GM21786 (cell line): ENCODE measurements at regions not wholly inside any gene's neighbourhood (a gene's known extent, or its start where the extent isn't known, plus 50 kb on each side); places are given as distances from the start of the nearest gene placed in this dataset.

Source experiments
- ATAC-seq: cut with Tn5 transposase; IDR thresholded peaks from one replicate; pipeline ENCODE4 v1.9.1; 2021; ENCODE audit not compliant: unreplicated experiment

- no peak for ATAC-seq
These were observed 1600.5 kb upstream of the TENM3 start for GRCh38 chr4:180642732-180643131.

- ATAC-seq = peak; percentile 86
These were observed 1592.9 kb upstream of the TENM3 start for GRCh38 chr4:180650273-180650672.

- no peak for ATAC-seq
These were observed 1590.7 kb upstream of the TENM3 start for GRCh38 chr4:180652533-180652932.

GRCh38 chr4:180655886-180656285, 1587.3 kb upstream of the TENM3 start:
- no peak for ATAC-seq

GRCh38 chr4:180657881-180658280, 1585.3 kb upstream of the TENM3 start:
- no peak for ATAC-seq

GRCh38 chr4:180664766-180665368, 1578.3 kb upstream of the TENM3 start:
- peak; percentile 81 for ATAC-seq

GRCh38 chr4:180665481-180665880, 1577.7 kb upstream of the TENM3 start:
- ATAC-seq = no peak

- peak; percentile 89 for ATAC-seq
These were observed 1577.0 kb upstream of the TENM3 start for GRCh38 chr4:180665994-180666824.

GRCh38 chr4:180668732-180669131, 1574.5 kb upstream of the TENM3 start:
- no peak for ATAC-seq

- no peak for ATAC-seq
These were observed 1573.5 kb upstream of the TENM3 start for GRCh38 chr4:180669680-180670079.

- no peak for ATAC-seq
These were observed 1568.4 kb upstream of the TENM3 start for GRCh38 chr4:180674619-180675358.

GRCh38 chr4:180675359-180675650, 1567.9 kb upstream of the TENM3 start:
- ATAC-seq = no peak

GRCh38 chr4:180680305-180680704, 1562.9 kb upstream of the TENM3 start:
- ATAC-seq = no peak

- no peak for ATAC-seq
These were observed 1560.4 kb upstream of the TENM3 start for GRCh38 chr4:180682776-180683175.

- ATAC-seq = no peak
These were observed 1560.0 kb upstream of the TENM3 start for GRCh38 chr4:180683186-180683585.

- no peak for ATAC-seq
These were observed 1554.7 kb upstream of the TENM3 start for GRCh38 chr4:180688480-180688879.

- ATAC-seq = no peak
These were observed 1548.3 kb upstream of the TENM3 start for GRCh38 chr4:180694875-180695274.

GRCh38 chr4:180695851-180696250, 1547.4 kb upstream of the TENM3 start:
- ATAC-seq = no peak

- no peak for ATAC-seq
These were observed 1546.6 kb upstream of the TENM3 start for GRCh38 chr4:180696460-180697092.

- ATAC-seq = no peak
These were observed 1544.5 kb upstream of the TENM3 start for GRCh38 chr4:180698550-180699195.

- ATAC-seq = no peak
These were observed 1536.4 kb upstream of the TENM3 start for GRCh38 chr4:180706766-180707165.
